HG02678 (cell line): ENCODE measurements at regions not wholly inside any gene's neighbourhood (a gene's known extent, or its start where the extent isn't known, plus 50 kb on each side); places are given as distances from the start of the nearest gene placed in this dataset.

Experiments used
- ATAC-seq: cut with Tn5 transposase; IDR thresholded peaks from one replicate; pipeline ENCODE4 v1.9.1; 2021; ENCODE audit warnings: mild to moderate bottlenecking, moderate library complexity; ENCODE audit not compliant: unreplicated experiment

GRCh38 chr4:57544811-57545654, 434.8 kb upstream of the IGFBP7 start:
- no peak for ATAC-seq

GRCh38 chr4:57504797-57505530, 394.8 kb upstream of the IGFBP7 start:
- ATAC-seq = no peak

GRCh38 chr4:57504139-57504538, 394.0 kb upstream of the IGFBP7 start:
- no peak for ATAC-seq

GRCh38 chr4:57501720-57502119, 391.5 kb upstream of the IGFBP7 start:
- ATAC-seq = no peak

GRCh38 chr4:57499786-57500185, 389.6 kb upstream of the IGFBP7 start:
- no peak for ATAC-seq

- ATAC-seq = no peak
Measured at GRCh38 chr4:57498251-57498650, 388.1 kb upstream of the IGFBP7 start.

GRCh38 chr4:57496697-57497471, 386.7 kb upstream of the IGFBP7 start:
- no peak for ATAC-seq

GRCh38 chr4:57494821-57495220, 384.6 kb upstream of the IGFBP7 start:
- no peak for ATAC-seq

- no peak for ATAC-seq
Measured at GRCh38 chr4:57492251-57492878, 382.2 kb upstream of the IGFBP7 start.

- ATAC-seq = no peak
Measured at GRCh38 chr4:57491388-57491787, 381.2 kb upstream of the IGFBP7 start.

- no peak for ATAC-seq
Measured at GRCh38 chr4:57490520-57491255, 380.5 kb upstream of the IGFBP7 start.

GRCh38 chr4:57488366-57489162, 378.4 kb upstream of the IGFBP7 start:
- ATAC-seq = no peak

- ATAC-seq = no peak
Measured at GRCh38 chr4:57475424-57475823, 365.2 kb upstream of the IGFBP7 start.

GRCh38 chr4:57465321-57466056, 355.3 kb upstream of the IGFBP7 start:
- ATAC-seq = no peak

GRCh38 chr4:57462843-57463242, 352.7 kb upstream of the IGFBP7 start:
- ATAC-seq = no peak

GRCh38 chr4:57460967-57461366, 350.8 kb upstream of the IGFBP7 start:
- ATAC-seq = no peak

- ATAC-seq = no peak
Measured at GRCh38 chr4:57448901-57449300, 338.7 kb upstream of the IGFBP7 start.

GRCh38 chr4:57448452-57448851, 338.3 kb upstream of the IGFBP7 start:
- no peak for ATAC-seq

- no peak for ATAC-seq
Measured at GRCh38 chr4:57446266-57446665, 336.1 kb upstream of the IGFBP7 start.
